K562 (cell line): ENCODE measurements at regions not wholly inside any gene's neighbourhood (a gene's known extent, or its start where the extent isn't known, plus 50 kb on each side); places are given as distances from the start of the nearest gene placed in this dataset.

Experiments used
- ATAC-seq: fragments of 200-7000 bp; cut with Tn5 transposase; 3 replicates; pipeline ENCODE4 v1.9.1; 2020; ENCODE audit warnings: moderate library complexity
- BruUV-seq: library from RNA; stranded (reverse); fragments of 400-500 nt; replicated peaks from 2 replicates; lab custom pipeline; 2021; lab: Mats Ljungman, UMichigan
- CTCF ChIA-PET: fragments of 300-600 bp; formaldehyde crosslinking; extraction: SDS; loops from one replicate; lab custom pipeline; 2021; ENCODE audit warnings: low intra/inter-chr PET ratio; lab: Yijun Ruan, JAX
- POLR2A ChIA-PET: fragments of 300-600, 350-650 bp; sonication (Branson Sonifier 250); formaldehyde crosslinking; extraction: SDS; loops from one replicate; lab custom pipeline; 2021; ENCODE audit warnings: antibody characterized with exemption, inconsistent platforms; lab: Yijun Ruan, JAX
- DNase-seq, 4 experiments: peaks; one replicate each; pipeline versions ENCODE4 v3.0.0 to v3.0.0-alpha.2; 2011 to 2018; ENCODE audit warnings: low spot score in 3 of 4, mixed read lengths in 3 of 4; ENCODE audit errors: extremely low read depth in 1 of 4
- FAIRE-seq: peaks from 2 replicates; lab custom pipeline; 2011; peaks lifted over from hg19 to GRCh38; lab: Jason Lieb, UNC
- H2AFZ ChIP-seq: 2 replicates; pipeline ENCODE4 v1.6.0; 2011; ENCODE audit warnings: low read depth, low read length, control low read depth, inconsistent platforms
- H3K27ac ChIP-seq: fragments of 200-600 bp; 3 replicates; pipeline ENCODE4 v1.8.0; 2011; ENCODE audit warnings: low read depth, mild to moderate bottlenecking, control low read depth, inconsistent platforms, low read length, moderate library complexity, mixed read lengths; ENCODE audit errors: extremely low read depth
- H3K27me3 ChIP-seq, 2 experiments: fragments of 300-600 bp in 1 of 2; 2 replicates in 1 of 2; 3 replicates in 1 of 2; pipeline versions ENCODE4 v1.6.0 to v1.8.0; 2011; ENCODE audit warnings: inconsistent platforms in 2 of 2, low read length in 2 of 2, mild to moderate bottlenecking in 1 of 2, mixed read lengths in 1 of 2, moderate library complexity in 1 of 2; ENCODE audit not compliant: control insufficient read depth in 2 of 2, insufficient read depth in 2 of 2
- H3K36me3 ChIP-seq: fragments of 300-600 bp; 3 replicates; pipeline ENCODE4 v1.8.0; 2011; ENCODE audit warnings: mild to moderate bottlenecking, low read length, inconsistent platforms; ENCODE audit not compliant: control insufficient read depth, insufficient read depth
- H3K4me1 ChIP-seq, 2 experiments: fragments of 200-600 bp in 1 of 2; replicated peaks in 1 of 2; 2 replicates in 1 of 2; 3 replicates in 1 of 2; pipeline versions ENCODE4 v1.5.1 to v1.8.0; 2011; ENCODE audit warnings: inconsistent platforms in 2 of 2, low read length in 2 of 2, mild to moderate bottlenecking in 1 of 2, mixed read lengths in 1 of 2, moderate library complexity in 1 of 2; ENCODE audit not compliant: control insufficient read depth in 2 of 2, insufficient read depth in 2 of 2
- H3K4me2 ChIP-seq: 2 replicates; pipeline ENCODE4 v1.6.1; 2011; ENCODE audit warnings: low read length, control low read depth, inconsistent platforms, mixed read lengths; ENCODE audit not compliant: insufficient read depth
- H3K4me3 ChIP-seq: fragments of 200-600 bp; sonication (generic), shearing (Covaris generic); 2 replicates; pipeline ENCODE4 v1.5.1; 2016; ENCODE audit warnings: control low read depth, inconsistent platforms
- H3K79me2 ChIP-seq: fragments of 200-600 bp; 3 replicates; pipeline ENCODE4 v1.8.0; 2011; ENCODE audit warnings: low read length, inconsistent platforms; ENCODE audit not compliant: control insufficient read depth, insufficient read depth
- H3K9ac ChIP-seq, 2 experiments: 2 replicates each; pipeline versions ENCODE4 v1.6.0 to v1.6.1; 2011; ENCODE audit warnings: low read depth in 2 of 2, low read length in 2 of 2, control low read depth in 1 of 2, inconsistent platforms in 1 of 2, mild to moderate bottlenecking in 1 of 2, mixed read lengths in 1 of 2; ENCODE audit not compliant: insufficient read depth in 1 of 2
- H3K9me1 ChIP-seq: one replicate; pipeline ENCODE4 v1.6.0; 2011; ENCODE audit warnings: inconsistent platforms, mild to moderate bottlenecking, low read length, moderate library complexity; ENCODE audit not compliant: control insufficient read depth, insufficient read depth
- H3K9me3 ChIP-seq: replicated peaks from 2 replicates; pipeline ENCODE4 v1.5.1; 2011; ENCODE audit warnings: low read depth, low read length, inconsistent platforms; ENCODE audit not compliant: control insufficient read depth, insufficient read depth
- H4K20me1 ChIP-seq: replicated peaks from 2 replicates; pipeline ENCODE4 v1.6.1; 2011; ENCODE audit warnings: low read length, inconsistent platforms, mixed read lengths; ENCODE audit not compliant: control insufficient read depth, insufficient read depth
- CBX2 ChIP-seq: fragments of 200-600 bp; sonication (generic); IDR thresholded peaks from one replicate; pipeline ENCODE4 v1.6.1; 2012; ENCODE audit warnings: mild to moderate bottlenecking, low read length, inconsistent platforms; ENCODE audit not compliant: insufficient read depth, poor library complexity, severe bottlenecking
- HMBOX1 ChIP-seq: sonication (generic); IDR thresholded peaks from 2 replicates; pipeline ENCODE4 v1.6.1; 2016
- NBN ChIP-seq: fragments of 450-650 bp; IDR thresholded peaks from 2 replicates; pipeline ENCODE4 v1.6.1; 2016; ENCODE audit warnings: low read depth, mild to moderate bottlenecking
- NCOA6 ChIP-seq: fragments of 450-650 bp; IDR thresholded peaks from 2 replicates; pipeline ENCODE4 v1.6.1; 2017; ENCODE audit warnings: mild to moderate bottlenecking
- WGBS: fragments of 100-300 bp; shearing (Covaris generic); methylation state at CpG from one replicate; pipeline ENCODE4 v1.1.6; 2016; ENCODE audit warnings: low coverage, mixed read lengths; ENCODE audit not compliant: insufficient coverage; ENCODE audit errors: missing lambda C conversion rate; 5-methylcytosine and 5-hydroxymethylcytosine counted together
- in situ Hi-C: fragments of 300-500 bp; cut with MboI; formaldehyde crosslinking; loops from 4 replicates; pipeline ENCODE4 v1.15.0; 2018; ENCODE audit warnings: inconsistent platforms, mixed read lengths
- intact Hi-C: fragments of 100-400 bp; cut with micrococcal nuclease; formaldehyde crosslinking; loops from 2 replicates; pipeline ENCODE4 v1.14.2; 2022
- TF ChIP-seq, protein P1 (sequence below): sonication (generic); formaldehyde crosslinking; IDR thresholded peaks from 2 replicates; pipeline ENCODE4 v1.8.0; 2022; ENCODE audit warnings: mild to moderate bottlenecking, missing genetic modification reagents, borderline replicate concordance
- TF ChIP-seq, protein P2 (sequence below): fragments of 250-450 bp; sonication (Bioruptor Pico); IDR thresholded peaks from 2 replicates; pipeline ENCODE4 v1.5.0; 2022; ENCODE audit warnings: mild to moderate bottlenecking
- TF ChIP-seq, protein P3 (sequence below), 2 experiments: fragments of 450-650 bp; IDR thresholded peaks; 2 replicates each; pipeline ENCODE4 v1.6.1; 2016

- no TSS peak for BruUV-seq
- no peaks in the 10 kb centered on the region for H3K79me2 ChIP-seq
- no peaks in the 10 kb centered on the region for H3K9me1 ChIP-seq
- no peak for FAIRE-seq
- no peak overlapping the region for H2AFZ ChIP-seq
- H3K4me1 ChIP-seq = no peaks in the 10 kb centered on the region
- DNase-seq = no peak
- in situ Hi-C loops = no loop called here
- ChIA-PET POLR2A (no interaction called here), CTCF (no interaction called here)
- H3K9me3 ChIP-seq = no peaks in the 10 kb centered on the region
- no peaks in the 10 kb centered on the region for H3K36me3 ChIP-seq
- no peaks in the 10 kb centered on the region; a peak in 1 of 5 replicates for H3K27me3 ChIP-seq
- 0% methylated on average over 5 of the region's 5 CpGs for WGBS
- no peak overlapping the region for H3K27ac ChIP-seq
- intact Hi-C loops = no loop called here
- H4K20me1 ChIP-seq = no peaks in the 10 kb centered on the region
- H3K4me3 ChIP-seq = no peak overlapping the region
- H3K9ac ChIP-seq = no peak overlapping the region
- ATAC-seq = no peak
- no peak overlapping the region for H3K4me2 ChIP-seq
- TF ChIP-seq HMBOX1 (no peak), NBN (no peak), NCOA6 (no peak), CBX2 (no peak)
- TF ChIP-seq, protein P1, sequence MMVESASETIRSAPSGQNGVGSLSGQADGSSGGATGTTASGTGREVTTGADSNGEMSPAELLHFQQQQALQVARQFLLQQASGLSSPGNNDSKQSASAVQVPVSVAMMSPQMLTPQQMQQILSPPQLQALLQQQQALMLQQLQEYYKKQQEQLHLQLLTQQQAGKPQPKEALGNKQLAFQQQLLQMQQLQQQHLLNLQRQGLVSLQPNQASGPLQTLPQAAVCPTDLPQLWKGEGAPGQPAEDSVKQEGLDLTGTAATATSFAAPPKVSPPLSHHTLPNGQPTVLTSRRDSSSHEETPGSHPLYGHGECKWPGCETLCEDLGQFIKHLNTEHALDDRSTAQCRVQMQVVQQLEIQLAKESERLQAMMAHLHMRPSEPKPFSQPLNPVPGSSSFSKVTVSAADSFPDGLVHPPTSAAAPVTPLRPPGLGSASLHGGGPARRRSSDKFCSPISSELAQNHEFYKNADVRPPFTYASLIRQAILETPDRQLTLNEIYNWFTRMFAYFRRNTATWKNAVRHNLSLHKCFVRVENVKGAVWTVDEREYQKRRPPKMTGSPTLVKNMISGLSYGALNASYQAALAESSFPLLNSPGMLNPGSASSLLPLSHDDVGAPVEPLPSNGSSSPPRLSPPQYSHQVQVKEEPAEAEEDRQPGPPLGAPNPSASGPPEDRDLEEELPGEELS (CRISPR knock-in tag) = no peak
- TF ChIP-seq, protein P2, sequence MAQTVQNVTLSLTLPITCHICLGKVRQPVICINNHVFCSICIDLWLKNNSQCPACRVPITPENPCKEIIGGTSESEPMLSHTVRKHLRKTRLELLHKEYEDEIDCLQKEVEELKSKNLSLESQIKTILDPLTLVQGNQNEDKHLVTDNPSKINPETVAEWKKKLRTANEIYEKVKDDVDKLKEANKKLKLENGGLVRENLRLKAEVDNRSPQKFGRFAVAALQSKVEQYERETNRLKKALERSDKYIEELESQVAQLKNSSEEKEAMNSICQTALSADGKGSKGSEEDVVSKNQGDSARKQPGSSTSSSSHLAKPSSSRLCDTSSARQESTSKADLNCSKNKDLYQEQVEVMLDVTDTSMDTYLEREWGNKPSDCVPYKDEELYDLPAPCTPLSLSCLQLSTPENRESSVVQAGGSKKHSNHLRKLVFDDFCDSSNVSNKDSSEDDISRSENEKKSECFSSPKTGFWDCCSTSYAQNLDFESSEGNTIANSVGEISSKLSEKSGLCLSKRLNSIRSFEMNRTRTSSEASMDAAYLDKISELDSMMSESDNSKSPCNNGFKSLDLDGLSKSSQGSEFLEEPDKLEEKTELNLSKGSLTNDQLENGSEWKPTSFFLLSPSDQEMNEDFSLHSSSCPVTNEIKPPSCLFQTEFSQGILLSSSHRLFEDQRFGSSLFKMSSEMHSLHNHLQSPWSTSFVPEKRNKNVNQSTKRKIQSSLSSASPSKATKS (CRISPR knock-in tag) = no peak
- TF ChIP-seq, protein P3, sequence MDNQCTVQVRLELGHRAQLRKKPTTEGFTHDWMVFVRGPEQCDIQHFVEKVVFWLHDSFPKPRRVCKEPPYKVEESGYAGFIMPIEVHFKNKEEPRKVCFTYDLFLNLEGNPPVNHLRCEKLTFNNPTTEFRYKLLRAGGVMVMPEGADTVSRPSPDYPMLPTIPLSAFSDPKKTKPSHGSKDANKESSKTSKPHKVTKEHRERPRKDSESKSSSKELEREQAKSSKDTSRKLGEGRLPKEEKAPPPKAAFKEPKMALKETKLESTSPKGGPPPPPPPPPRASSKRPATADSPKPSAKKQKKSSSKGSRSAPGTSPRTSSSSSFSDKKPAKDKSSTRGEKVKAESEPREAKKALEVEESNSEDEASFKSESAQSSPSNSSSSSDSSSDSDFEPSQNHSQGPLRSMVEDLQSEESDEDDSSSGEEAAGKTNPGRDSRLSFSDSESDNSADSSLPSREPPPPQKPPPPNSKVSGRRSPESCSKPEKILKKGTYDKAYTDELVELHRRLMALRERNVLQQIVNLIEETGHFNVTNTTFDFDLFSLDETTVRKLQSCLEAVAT (IDR thresholded peaks at IDR 0.05) = no peak
These were observed 442.6 kb upstream of the PSMD7 start for GRCh38 chr16:73853968-73854367.
